ENCODE measurements at regions not wholly inside any gene's neighbourhood (a gene's known extent, or its start where the extent isn't known, plus 50 kb on each side); places are given as distances from the start of the nearest gene placed in this dataset.

GRCh38 chr5:72607381-72607780 lies 100.2 kb upstream of the ZNF366 start:
- H3K4me3 ChIP-seq (ENCODE audit: low read depth, low read length) = no peak overlapping the region
- no peak for DNase-seq (ENCODE audit: low read depth, low spot score)
- TF ChIP-seq CTCF (IDR thresholded peaks at IDR 0.05; ENCODE audit: low read depth, low read length) = no peak
- in situ Hi-C loops (cut with HindIII; ENCODE audit: low sequenced_read_pairs) = no loop called here

- in situ Hi-C loops (cut with HindIII; ENCODE audit: low sequenced_read_pairs) = no loop called here
- TF ChIP-seq CTCF (IDR thresholded peaks at IDR 0.05; ENCODE audit: low read depth, low read length) = no peak
- no peak overlapping the region for H3K4me3 ChIP-seq (ENCODE audit: low read depth, low read length)
- DNase-seq (ENCODE audit: low read depth, low spot score) = no peak
These were observed 99.3 kb upstream of the ZNF366 start for GRCh38 chr5:72606525-72606924.

GRCh38 chr5:72605632-72606031 lies 98.4 kb upstream of the ZNF366 start:
- no peak for TF ChIP-seq CTCF (IDR thresholded peaks at IDR 0.05; ENCODE audit: low read depth, low read length)
- DNase-seq (ENCODE audit: low read depth, low spot score) = no peak
- no peak overlapping the region for H3K4me3 ChIP-seq (ENCODE audit: low read depth, low read length)
- in situ Hi-C loops (cut with HindIII; ENCODE audit: low sequenced_read_pairs) = no loop called here

GRCh38 chr5:72604798-72605154 lies 97.6 kb upstream of the ZNF366 start:
- in situ Hi-C loops (cut with HindIII; ENCODE audit: low sequenced_read_pairs) = no loop called here
- no peak for DNase-seq (ENCODE audit: low read depth, low spot score)
- no peak for TF ChIP-seq CTCF (IDR thresholded peaks at IDR 0.05; ENCODE audit: low read depth, low read length)
- H3K4me3 ChIP-seq (ENCODE audit: low read depth, low read length) = no peak overlapping the region

GRCh38 chr5:72604111-72604797 lies 97.0 kb upstream of the ZNF366 start:
- H3K4me3 ChIP-seq (ENCODE audit: low read depth, low read length) = no peak overlapping the region
- no peak for TF ChIP-seq CTCF (IDR thresholded peaks at IDR 0.05; ENCODE audit: low read depth, low read length)
- DNase-seq (ENCODE audit: low read depth, low spot score) = peak; percentile 59
- in situ Hi-C loops (cut with HindIII; ENCODE audit: low sequenced_read_pairs) = no loop called here

GRCh38 chr5:72602696-72603685 lies 95.8 kb upstream of the ZNF366 start:
- no peak for TF ChIP-seq CTCF (IDR thresholded peaks at IDR 0.05; ENCODE audit: low read depth, low read length)
- no peak for DNase-seq (ENCODE audit: low read depth, low spot score)
- in situ Hi-C loops (cut with HindIII; ENCODE audit: low sequenced_read_pairs) = no loop called here
- no peak overlapping the region for H3K4me3 ChIP-seq (ENCODE audit: low read depth, low read length)

Measured in astrocyte of the spinal cord (primary cell).